ENCODE measurements at regions not wholly inside any gene's neighbourhood (a gene's known extent, or its start where the extent isn't known, plus 50 kb on each side); places are given as distances from the start of the nearest gene placed in this dataset.
"Not testable (repeated sequence)": the region's sequence is repeated elsewhere in the genome, so short reads cannot be mapped to it uniquely, and the experiment has no call there.

GRCh38 chr2:155574941-155575340, 757.6 kb downstream of the NR4A2 start:
- H3K27ac Mint-ChIP-seq = no peak overlapping the region

DNA sequence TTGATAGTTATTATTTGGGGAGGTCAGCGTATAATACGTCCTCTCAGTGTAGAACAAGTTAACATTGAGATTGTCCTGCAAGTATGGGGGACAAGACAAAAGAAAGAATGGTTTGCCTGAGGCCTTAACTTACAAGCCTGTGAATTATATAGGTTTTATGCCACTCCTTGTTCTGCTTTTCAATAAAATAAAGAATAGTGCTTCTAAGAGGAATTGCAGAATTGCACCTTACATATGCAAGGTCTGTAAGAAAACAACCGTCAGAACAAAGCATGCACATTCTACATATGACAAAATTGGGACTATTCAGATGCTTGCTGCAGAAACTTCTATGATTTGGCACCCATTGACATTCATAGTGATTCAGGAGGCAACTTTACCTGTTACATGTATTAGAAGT, 785.0 kb downstream of the NR4A2 start:
- H3K36me3 Mint-ChIP-seq = no peaks in the 10 kb centered on the region
- no peak overlapping the region for H3K27ac Mint-ChIP-seq
- no peak overlapping the region for H3K4me3 Mint-ChIP-seq
- no peaks in the 10 kb centered on the region for H3K4me1 Mint-ChIP-seq
- H3K27me3 Mint-ChIP-seq = no peaks in the 10 kb centered on the region
- H3K9me3 Mint-ChIP-seq = peaks cover 1 to 5% (median 4%) of the 10 kb centered on the region in 3 donors

More at GRCh38 chr2:155574941-155575340, 757.6 kb downstream of the NR4A2 start:
- peaks cover 0 to 8% (median 4%) of the 10 kb centered on the region in 3 donors for H3K9me3 Mint-ChIP-seq
- no peak overlapping the region for H3K4me3 Mint-ChIP-seq
- no peaks in the 10 kb centered on the region for H3K4me1 Mint-ChIP-seq
- no peaks in the 10 kb centered on the region for H3K36me3 Mint-ChIP-seq
- H3K27me3 Mint-ChIP-seq = no peaks in the 10 kb centered on the region

GRCh38 chr2:155546721-155547555, 785.6 kb downstream of the NR4A2 start:
- Mint-ChIP-seq H3K4me3 (no peak overlapping the region), H3K4me1 (no peaks in the 10 kb centered on the region), H3K27ac (no peak overlapping the region), H3K9me3 (peaks cover 2 to 5% (median 4%) of the 10 kb centered on the region in 3 donors), H3K36me3 (no peaks in the 10 kb centered on the region), H3K27me3 (no peaks in the 10 kb centered on the region)

DNA sequence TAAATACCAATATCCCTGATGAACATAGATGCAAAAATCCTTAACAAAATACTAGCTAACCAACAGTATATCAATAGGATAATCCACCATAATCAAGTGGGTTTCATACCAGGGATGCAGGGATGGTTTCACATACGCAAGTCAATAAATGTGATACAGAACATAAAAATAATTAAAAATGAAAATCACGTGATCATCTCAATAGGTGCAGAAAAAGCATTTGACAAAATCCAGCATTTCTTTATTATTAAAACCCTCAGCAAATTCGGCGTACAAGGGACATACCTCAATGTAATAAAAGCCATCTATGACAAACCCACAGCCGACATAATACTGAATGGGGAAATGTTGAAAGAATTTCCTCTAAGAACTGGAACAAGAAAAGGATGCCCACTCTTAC, 793.5 kb downstream of the NR4A2 start:
- not testable (repeated sequence) for H3K9me3 Mint-ChIP-seq, H3K4me1 Mint-ChIP-seq, H3K27ac Mint-ChIP-seq, H3K4me3 Mint-ChIP-seq, H3K36me3 Mint-ChIP-seq, H3K27me3 Mint-ChIP-seq

DNA sequence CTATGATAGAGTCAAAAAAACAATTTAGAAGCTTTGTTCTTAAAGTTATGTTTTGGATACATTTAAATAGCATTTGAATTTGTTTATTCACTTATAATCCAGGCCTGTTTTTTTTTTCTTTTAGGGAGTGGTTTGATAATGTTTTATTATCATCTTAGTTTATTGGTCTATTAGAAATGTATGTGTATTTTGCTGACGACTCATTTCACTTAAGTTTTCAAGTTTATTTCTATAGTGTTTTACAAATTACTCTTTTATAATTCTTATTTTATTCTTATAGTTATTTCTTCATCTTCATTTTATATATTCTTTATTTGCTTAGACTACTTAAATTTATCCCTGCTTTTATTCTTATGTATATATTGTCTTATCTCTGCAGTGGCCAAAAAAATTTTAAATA, 804.5 kb downstream of the NR4A2 start:
- Mint-ChIP-seq H3K4me1 (peaks cover 0 to 1% (median 0%) of the 10 kb centered on the region in 3 donors), H3K27ac (no peak overlapping the region), H3K4me3 (no peak overlapping the region), H3K36me3 (no peaks in the 10 kb centered on the region), H3K27me3 (no peaks in the 10 kb centered on the region), H3K9me3 (no peaks in the 10 kb centered on the region)

DNA sequence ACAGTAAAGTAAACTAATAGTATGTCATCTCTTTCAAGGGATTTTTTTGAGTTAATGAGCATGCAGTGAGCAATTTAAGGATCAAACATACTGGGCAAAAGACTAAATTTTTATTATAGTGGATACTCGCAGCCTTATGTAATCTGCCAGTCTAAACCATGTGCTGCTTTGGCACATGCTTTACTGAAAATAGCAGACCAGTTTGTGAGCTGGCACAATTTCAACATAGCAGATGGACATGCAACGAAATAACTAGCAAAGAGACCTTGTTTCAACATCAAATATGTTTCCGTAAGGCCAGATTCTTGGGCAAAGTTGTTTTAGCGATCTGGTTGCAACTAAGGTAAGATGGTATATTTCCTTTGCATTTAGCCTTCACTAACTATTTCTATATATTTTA, 807.3 kb downstream of the NR4A2 start:
- Mint-ChIP-seq H3K4me3 (no peak overlapping the region), H3K36me3 (no peaks in the 10 kb centered on the region), H3K27ac (no peak overlapping the region), H3K9me3 (no peaks in the 10 kb centered on the region), H3K4me1 (no peaks in the 10 kb centered on the region), H3K27me3 (no peaks in the 10 kb centered on the region)

DNA sequence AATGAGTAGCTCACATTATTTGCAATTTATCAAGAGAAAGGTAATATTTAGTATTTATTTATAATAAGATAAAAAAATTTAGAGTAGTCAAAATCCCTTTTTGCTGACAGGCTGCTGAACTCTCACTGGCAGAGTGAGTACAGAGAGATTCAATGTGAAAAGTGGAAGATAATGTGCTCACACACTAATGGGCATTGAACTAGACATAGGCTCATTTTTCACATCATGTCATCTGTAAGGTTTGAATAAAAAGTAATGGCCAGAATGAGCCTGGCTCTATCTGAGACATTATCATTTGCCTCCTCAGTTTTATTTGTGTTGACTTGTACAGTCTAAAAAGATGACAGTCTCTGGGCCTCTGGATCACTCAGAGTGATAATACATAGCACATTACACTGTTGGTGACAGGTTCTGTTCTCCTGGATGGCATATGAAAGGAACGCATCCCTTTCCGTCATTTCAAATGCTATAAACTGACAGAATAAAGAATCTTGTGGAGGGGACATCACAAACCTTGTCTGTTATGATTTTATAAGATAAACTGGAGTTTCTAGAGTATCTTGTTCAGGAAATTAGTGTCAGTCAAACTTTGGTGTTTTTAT, 812.9 kb downstream of the NR4A2 start:
- Mint-ChIP-seq H3K4me1 (no peaks in the 10 kb centered on the region), H3K9me3 (no peaks in the 10 kb centered on the region), H3K27me3 (no peaks in the 10 kb centered on the region), H3K36me3 (no peaks in the 10 kb centered on the region), H3K4me3 (no peak overlapping the region), H3K27ac (no peak overlapping the region)

- Mint-ChIP-seq H3K36me3 (no peaks in the 10 kb centered on the region), H3K9me3 (no peaks in the 10 kb centered on the region), H3K27me3 (no peaks in the 10 kb centered on the region), H3K4me1 (no peaks in the 10 kb centered on the region), H3K4me3 (no peak overlapping the region), H3K27ac (no peak overlapping the region)
Observed at GRCh38 chr2:155518094-155518493, 814.4 kb downstream of the NR4A2 start.

DNA sequence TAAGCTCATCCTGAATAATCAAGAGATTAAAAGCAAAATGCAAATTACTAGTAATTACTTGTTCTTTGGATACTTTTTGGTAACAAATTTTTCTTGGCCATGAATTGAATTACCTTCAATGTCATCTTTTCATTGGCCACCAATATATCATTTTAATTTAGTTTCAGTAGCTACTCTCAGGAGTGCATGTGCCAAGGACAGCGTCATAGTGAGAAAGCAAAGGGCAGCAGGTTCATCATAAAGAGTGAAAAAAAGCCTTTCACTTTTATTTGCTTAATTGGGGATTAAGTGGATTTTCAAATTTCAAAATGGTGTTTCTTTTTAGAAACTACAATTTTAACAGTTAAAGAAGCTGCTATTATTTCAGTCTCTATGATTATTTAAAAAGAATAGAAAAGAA, 815.2 kb downstream of the NR4A2 start:
- Mint-ChIP-seq H3K36me3 (no peaks in the 10 kb centered on the region), H3K4me1 (no peaks in the 10 kb centered on the region), H3K27me3 (no peaks in the 10 kb centered on the region), H3K4me3 (no peak overlapping the region), H3K27ac (no peak overlapping the region), H3K9me3 (no peaks in the 10 kb centered on the region)

GRCh38 chr2:155513248-155513647, 814.8 kb downstream of the KCNJ3 start:
- Mint-ChIP-seq H3K27me3 (no peaks in the 10 kb centered on the region), H3K4me1 (no peaks in the 10 kb centered on the region), H3K9me3 (no peaks in the 10 kb centered on the region), H3K27ac (peak overlapping the region in 1 of 3 donors; percentile 4), H3K36me3 (no peaks in the 10 kb centered on the region), H3K4me3 (no peak overlapping the region)

GRCh38 chr2:155502766-155503165, 804.3 kb downstream of the KCNJ3 start:
- Mint-ChIP-seq H3K27me3 (no peaks in the 10 kb centered on the region), H3K27ac (no peak overlapping the region), H3K4me1 (no peaks in the 10 kb centered on the region), H3K9me3 (peaks cover 3 to 5% (median 5%) of the 10 kb centered on the region in 3 donors), H3K36me3 (no peaks in the 10 kb centered on the region), H3K4me3 (no peak overlapping the region)

GRCh38 chr2:155498106-155498505, 799.6 kb downstream of the KCNJ3 start:
- peaks cover 2 to 6% (median 4%) of the 10 kb centered on the region in 3 donors for H3K9me3 Mint-ChIP-seq
- H3K27me3 Mint-ChIP-seq = no peaks in the 10 kb centered on the region
- no peak overlapping the region for H3K27ac Mint-ChIP-seq
- no peaks in the 10 kb centered on the region for H3K36me3 Mint-ChIP-seq
- H3K4me1 Mint-ChIP-seq = no peaks in the 10 kb centered on the region
- H3K4me3 Mint-ChIP-seq = no peak overlapping the region

DNA sequence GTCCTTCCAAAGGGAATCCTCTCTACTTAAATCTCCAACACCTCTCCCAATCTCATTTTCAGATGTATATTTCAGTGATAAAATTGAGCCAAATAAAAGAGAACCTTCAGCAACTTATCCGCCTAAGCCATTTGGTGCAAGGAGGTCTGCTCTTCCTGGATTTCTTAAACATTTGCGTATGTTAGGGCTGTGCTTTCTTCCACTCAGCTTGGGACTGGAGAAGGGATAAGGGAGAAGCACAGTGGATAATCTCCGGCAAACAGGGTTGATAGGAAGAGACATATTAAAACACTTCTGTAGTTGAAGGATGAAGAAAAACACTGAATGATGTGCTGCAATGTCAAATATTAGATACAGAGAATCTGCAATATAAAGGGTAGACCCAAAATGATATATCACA, 796.2 kb downstream of the KCNJ3 start:
- H3K27ac Mint-ChIP-seq = no peak overlapping the region

DNA sequence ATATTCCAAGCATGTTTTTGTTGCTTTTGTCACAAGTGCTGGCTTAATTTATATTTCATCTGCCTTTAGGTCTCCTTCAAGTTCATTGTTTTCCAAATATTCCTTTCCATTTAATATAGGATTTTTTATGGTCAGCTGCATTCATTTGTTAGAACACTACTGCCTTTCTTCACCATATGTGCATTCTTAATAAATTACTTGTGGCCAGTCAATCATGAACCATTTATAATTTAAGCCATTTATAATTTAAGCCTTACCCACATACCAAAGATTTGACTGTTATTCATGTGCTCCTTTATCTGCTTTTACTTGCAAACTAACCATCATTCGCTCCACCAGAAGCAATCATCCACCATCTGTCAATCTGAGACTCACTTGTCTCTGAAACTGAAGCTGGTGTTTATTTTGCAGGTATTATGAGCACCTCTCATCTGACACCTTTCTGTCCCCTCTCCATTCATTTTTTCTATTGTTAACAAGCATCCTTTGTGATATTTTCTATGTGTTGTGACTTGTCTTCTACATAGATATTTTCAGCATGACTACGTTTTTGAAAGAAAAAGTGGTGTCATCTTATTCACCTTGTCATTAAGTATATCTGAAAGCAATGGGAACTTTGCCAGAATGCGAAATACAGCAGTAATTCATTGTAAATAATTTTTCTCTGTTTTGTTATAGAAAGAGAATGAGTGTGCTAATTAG, 786.8 kb downstream of the KCNJ3 start:
- H3K4me3 Mint-ChIP-seq = no peak overlapping the region
- H3K4me1 Mint-ChIP-seq = no peaks in the 10 kb centered on the region
- no peak overlapping the region for H3K27ac Mint-ChIP-seq
- H3K9me3 Mint-ChIP-seq = no peaks in the 10 kb centered on the region
- no peaks in the 10 kb centered on the region for H3K36me3 Mint-ChIP-seq
- no peaks in the 10 kb centered on the region for H3K27me3 Mint-ChIP-seq

More for the DNA sequence above, 796.2 kb downstream of the KCNJ3 start:
- peaks cover 2 to 4% (median 3%) of the 10 kb centered on the region in 3 donors for H3K9me3 Mint-ChIP-seq
- no peaks in the 10 kb centered on the region for H3K36me3 Mint-ChIP-seq
- H3K27me3 Mint-ChIP-seq = no peaks in the 10 kb centered on the region
- no peak overlapping the region for H3K4me3 Mint-ChIP-seq
- no peaks in the 10 kb centered on the region for H3K4me1 Mint-ChIP-seq

DNA sequence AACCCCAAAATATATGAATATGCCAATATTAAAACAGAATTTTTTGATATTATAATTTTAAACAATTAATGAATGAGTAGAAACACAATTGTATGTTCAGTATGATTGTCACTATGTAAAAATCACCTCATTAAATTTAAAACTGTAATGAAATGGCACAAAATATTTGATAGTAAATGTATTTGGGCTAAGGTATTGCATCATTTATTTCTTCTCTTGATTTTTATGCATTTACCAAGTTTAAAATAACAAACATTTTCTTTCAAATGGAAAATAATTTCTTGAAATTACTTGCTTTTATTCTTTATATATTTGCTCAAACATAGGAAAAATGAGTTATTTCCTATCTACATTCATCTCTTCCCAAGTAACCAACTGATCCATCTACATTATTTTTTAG, 782.6 kb downstream of the KCNJ3 start:
- no peak overlapping the region for H3K27ac Mint-ChIP-seq
- H3K4me3 Mint-ChIP-seq = no peak overlapping the region
- no peaks in the 10 kb centered on the region for H3K27me3 Mint-ChIP-seq
- H3K9me3 Mint-ChIP-seq = peaks cover 0 to 2% (median 0%) of the 10 kb centered on the region in 3 donors
- no peaks in the 10 kb centered on the region for H3K36me3 Mint-ChIP-seq
- no peaks in the 10 kb centered on the region for H3K4me1 Mint-ChIP-seq
